Lung (tissue), 11 donors: ENCODE measurements at regions not wholly inside any gene's neighbourhood (a gene's known extent, or its start where the extent isn't known, plus 50 kb on each side); places are given as distances from the start of the nearest gene placed in this dataset.

Experiments used
- ATAC-seq: fragments of 200-7000 bp; cut with Tn5 transposase; one replicate; pipeline ENCODE4 v1.9.1; 2020; ENCODE audit warnings: moderate number of reproducible peaks; ENCODE audit not compliant: insufficient read depth, low FRiP score
- DNase-seq, 3 donors: peaks; one replicate each; pipeline ENCODE4 v3.0.0-alpha.2; 2013 to 2017
- H3K27ac ChIP-seq, 2 donors: one replicate each; pipeline ENCODE4 v1.5.1; 2013; ENCODE audit warnings: mild to moderate bottlenecking in 2 of 2, moderate library complexity in 2 of 2, control low read depth in 1 of 2, inconsistent platforms in 1 of 2, low read depth in 1 of 2, low read length in 1 of 2
- H3K27me3 ChIP-seq, 3 donors: one replicate each; pipeline ENCODE4 v1.5.1; 2013; ENCODE audit warnings: low read length in 2 of 3; ENCODE audit not compliant: control insufficient read depth in 3 of 3, insufficient read depth in 3 of 3
- H3K36me3 ChIP-seq, 4 donors: one replicate each; pipeline ENCODE4 v1.5.1; 2013; ENCODE audit warnings: low read length in 4 of 4, mild to moderate bottlenecking in 1 of 4, moderate library complexity in 1 of 4; ENCODE audit not compliant: control insufficient read depth in 4 of 4, insufficient read depth in 4 of 4
- H3K4me1 ChIP-seq, 5 donors: one replicate each; pipeline ENCODE4 v1.5.1; 2013; ENCODE audit warnings: low read length in 5 of 5, mild to moderate bottlenecking in 2 of 5, moderate library complexity in 1 of 5; ENCODE audit not compliant: control insufficient read depth in 5 of 5, insufficient read depth in 5 of 5
- H3K4me3 ChIP-seq: one replicate; pipeline ENCODE4 v1.5.1; 2013; ENCODE audit warnings: mild to moderate bottlenecking, control low read depth, moderate library complexity
- H3K9ac ChIP-seq, 2 donors: one replicate each; pipeline ENCODE4 v1.5.1; 2013; ENCODE audit warnings: low read length in 2 of 2, control low read depth in 1 of 2; ENCODE audit not compliant: insufficient read depth in 1 of 2
- H3K9me3 ChIP-seq, 4 donors: one replicate each; pipeline ENCODE4 v1.5.1; 2013; ENCODE audit warnings: low read length in 3 of 4, mild to moderate bottlenecking in 1 of 4, moderate library complexity in 1 of 4; ENCODE audit not compliant: control insufficient read depth in 4 of 4, insufficient read depth in 3 of 4
- CTCF ChIP-seq: IDR thresholded peaks from 2 replicates; pipeline ENCODE4 v1.5.1; 2012; ENCODE audit warnings: mild to moderate bottlenecking; ENCODE audit errors: control extremely low read depth, extremely low read depth
- WGBS, 2 donors: extraction: QIAGEN DNeasy Blood & Tissue Kit; methylation state at CpG; one replicate each; pipeline ENCODE4 v1.1.7; 2013; 5-methylcytosine and 5-hydroxymethylcytosine counted together
- donor health status: control.
- donor health status: control.
- donor health status: Bipolar disorder and iron deficiency.
- donor health status: healthy.
- donor health status: DM: yes; HTN: yes; CAD: no.

GRCh38 chr1:72781038-72781437 lies 498.7 kb upstream of the NEGR1 start:
- ATAC-seq (no peak), DNase-seq (no peak)
- Histone ChIP-seq H3K27me3 (no peaks in the 10 kb centered on the region), H3K36me3 (no peaks in the 10 kb centered on the region), H3K9ac (no peak overlapping the region), H3K9me3 (no peaks in the 10 kb centered on the region), H3K27ac (no peak overlapping the region), H3K4me3 (no peak overlapping the region), H3K4me1 (no peaks in the 10 kb centered on the region)
- no peak for TF ChIP-seq CTCF
- WGBS, 2 donors: 63 to 70% methylated on average over 1 of the region's 1 CpG

GRCh38 chr1:72780212-72780611 lies 497.9 kb upstream of the NEGR1 start:
- TF ChIP-seq CTCF: no peak
- H3K36me3 ChIP-seq: no peaks in the 10 kb centered on the region
- no peak overlapping the region for H3K4me3 ChIP-seq
- no peak overlapping the region for H3K9ac ChIP-seq
- H3K9me3 ChIP-seq: no peaks in the 10 kb centered on the region
- no peaks in the 10 kb centered on the region for H3K4me1 ChIP-seq
- no peak overlapping the region for H3K27ac ChIP-seq
- no peaks in the 10 kb centered on the region for H3K27me3 ChIP-seq
- WGBS, 2 donors: 87 to 97% methylated on average over 1 of the region's 1 CpG
- DNase-seq: no peak
- ATAC-seq: no peak

GRCh38 chr1:72777918-72778317 lies 495.6 kb upstream of the NEGR1 start:
- no peak overlapping the region for H3K27ac ChIP-seq
- no peak for TF ChIP-seq CTCF
- no peaks in the 10 kb centered on the region for H3K36me3 ChIP-seq
- no peak overlapping the region for H3K9ac ChIP-seq
- H3K4me3 ChIP-seq: no peak overlapping the region
- H3K9me3 ChIP-seq: no peaks in the 10 kb centered on the region
- no peaks in the 10 kb centered on the region for H3K27me3 ChIP-seq
- no peaks in the 10 kb centered on the region for H3K4me1 ChIP-seq
- ATAC-seq: no peak
- DNase-seq: peak in 1 of 3 donors; percentile 3

GRCh38 chr1:72763481-72763880 lies 481.1 kb upstream of the NEGR1 start:
- 69 to 72% methylated on average over 2 of the region's 2 CpGs for WGBS, 2 donors
- no peak overlapping the region for H3K27ac ChIP-seq
- H3K9ac ChIP-seq: no peak overlapping the region
- DNase-seq (no peak), ATAC-seq (no peak)
- H3K4me3 ChIP-seq: no peak overlapping the region
- no peak for TF ChIP-seq CTCF
- no peaks in the 10 kb centered on the region for H3K4me1 ChIP-seq
- peaks cover 0 to 3% (median 0%) of the 10 kb centered on the region in 4 donors for H3K9me3 ChIP-seq
- H3K27me3 ChIP-seq: no peaks in the 10 kb centered on the region
- H3K36me3 ChIP-seq: no peaks in the 10 kb centered on the region
